ENCODE measurements at regions not wholly inside any gene's neighbourhood (a gene's known extent, or its start where the extent isn't known, plus 50 kb on each side); places are given as distances from the start of the nearest gene placed in this dataset.

DNA sequence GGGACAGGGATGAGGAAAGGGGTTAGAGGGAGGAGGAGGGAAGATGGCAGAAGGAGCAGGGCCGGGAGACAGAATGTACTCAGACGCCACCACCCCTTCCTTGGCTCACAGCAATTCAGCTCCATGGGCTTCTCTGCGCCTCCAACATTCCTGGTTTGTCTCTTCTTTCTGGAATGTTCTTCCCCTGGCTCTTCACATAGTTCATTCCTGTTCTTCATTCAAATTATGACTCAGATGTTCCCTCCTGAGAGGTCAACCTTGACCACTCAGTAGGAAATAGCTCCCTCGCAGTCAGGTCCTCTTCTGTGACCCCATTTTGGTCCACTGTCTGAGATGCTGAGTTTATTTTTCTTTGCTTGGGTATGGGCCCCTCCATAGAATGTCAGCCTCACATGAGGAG, 203.2 kb downstream of the C1orf94 start:
- no peak overlapping the region for H3K4me3 ChIP-seq
- TF ChIP-seq, protein P1, sequence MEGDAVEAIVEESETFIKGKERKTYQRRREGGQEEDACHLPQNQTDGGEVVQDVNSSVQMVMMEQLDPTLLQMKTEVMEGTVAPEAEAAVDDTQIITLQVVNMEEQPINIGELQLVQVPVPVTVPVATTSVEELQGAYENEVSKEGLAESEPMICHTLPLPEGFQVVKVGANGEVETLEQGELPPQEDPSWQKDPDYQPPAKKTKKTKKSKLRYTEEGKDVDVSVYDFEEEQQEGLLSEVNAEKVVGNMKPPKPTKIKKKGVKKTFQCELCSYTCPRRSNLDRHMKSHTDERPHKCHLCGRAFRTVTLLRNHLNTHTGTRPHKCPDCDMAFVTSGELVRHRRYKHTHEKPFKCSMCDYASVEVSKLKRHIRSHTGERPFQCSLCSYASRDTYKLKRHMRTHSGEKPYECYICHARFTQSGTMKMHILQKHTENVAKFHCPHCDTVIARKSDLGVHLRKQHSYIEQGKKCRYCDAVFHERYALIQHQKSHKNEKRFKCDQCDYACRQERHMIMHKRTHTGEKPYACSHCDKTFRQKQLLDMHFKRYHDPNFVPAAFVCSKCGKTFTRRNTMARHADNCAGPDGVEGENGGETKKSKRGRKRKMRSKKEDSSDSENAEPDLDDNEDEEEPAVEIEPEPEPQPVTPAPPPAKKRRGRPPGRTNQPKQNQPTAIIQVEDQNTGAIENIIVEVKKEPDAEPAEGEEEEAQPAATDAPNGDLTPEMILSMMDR (IDR thresholded peaks at IDR 0.05; ENCODE audit: borderline replicate concordance) = no peak
- H3K36me3 ChIP-seq = no peaks in the 10 kb centered on the region
- H3K27me3 ChIP-seq (ENCODE audit: low read depth) = peaks cover 91% of the 10 kb centered on the region
- DNase-seq = no peak
- H3K9me3 ChIP-seq (replicated peaks) = no peaks in the 10 kb centered on the region
- H3K27ac ChIP-seq (replicated peaks) = no peak overlapping the region
- intact Hi-C loops (cut with micrococcal nuclease) = no loop called here
- no peaks in the 10 kb centered on the region for H3K4me1 ChIP-seq

DNA sequence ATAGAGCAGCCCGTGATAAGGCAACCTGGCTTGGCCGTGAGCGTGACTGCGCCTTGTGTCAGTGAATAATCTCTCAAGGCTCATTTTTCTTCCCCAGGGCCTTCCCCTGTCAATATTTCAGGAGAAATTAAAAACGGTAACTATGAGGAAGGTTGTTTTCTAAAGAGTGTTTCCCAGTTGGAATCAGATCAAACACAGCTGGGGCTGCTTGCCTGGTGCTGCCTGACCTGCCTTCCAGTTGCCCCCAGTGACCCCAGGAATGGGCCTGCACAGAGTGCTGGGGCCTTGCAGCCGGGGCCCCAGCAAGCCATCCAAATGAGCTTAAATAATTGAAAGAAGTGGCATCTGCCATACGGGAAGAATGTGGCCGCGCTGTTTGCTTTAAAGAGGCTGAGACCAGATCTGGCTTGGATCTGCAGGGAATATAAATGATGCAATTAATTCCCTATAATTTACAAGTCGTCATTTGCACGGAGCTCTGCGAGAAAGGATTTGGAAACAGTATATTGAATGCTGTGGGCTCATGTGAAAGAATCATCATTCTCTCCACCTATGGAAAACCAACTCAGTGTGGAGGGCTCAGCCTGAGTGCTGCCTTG, 203.9 kb downstream of the C1orf94 start:
- intact Hi-C loops (cut with micrococcal nuclease) = no loop called here
- H3K36me3 ChIP-seq = no peaks in the 10 kb centered on the region
- no peaks in the 10 kb centered on the region for H3K9me3 ChIP-seq (replicated peaks)
- H3K4me1 ChIP-seq = no peaks in the 10 kb centered on the region
- DNase-seq = no peak
- H3K4me3 ChIP-seq = no peak overlapping the region
- H3K27me3 ChIP-seq (ENCODE audit: low read depth) = peaks cover 83% of the 10 kb centered on the region
- no peak overlapping the region for H3K27ac ChIP-seq (replicated peaks)
- TF ChIP-seq, protein P1 (IDR thresholded peaks at IDR 0.05; ENCODE audit: borderline replicate concordance) = no peak

DNA sequence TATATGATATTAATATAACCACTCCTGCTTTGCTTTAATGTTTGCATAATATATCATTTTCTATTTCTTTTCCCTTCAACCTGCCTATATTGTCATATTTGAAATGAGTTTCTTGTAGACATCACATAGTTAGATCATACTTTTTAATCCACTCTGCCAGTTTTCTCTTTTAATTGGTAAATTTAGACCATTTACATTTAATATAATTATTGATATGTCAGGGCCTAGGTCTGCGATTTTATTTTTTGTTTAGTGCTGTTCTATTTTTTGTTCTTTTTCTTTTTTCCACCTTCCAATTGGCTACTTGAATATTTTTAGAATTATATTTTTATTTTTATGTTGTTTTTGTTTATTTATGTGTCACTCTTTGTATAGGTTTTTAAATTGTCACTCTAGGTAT, 213.3 kb downstream of the C1orf94 start:
- no peak for DNase-seq
- intact Hi-C loops (cut with micrococcal nuclease) = no loop called here
- TF ChIP-seq, protein P1 (IDR thresholded peaks at IDR 0.05; ENCODE audit: borderline replicate concordance) = no peak
- Histone ChIP-seq H3K27ac (replicated peaks) (no peak overlapping the region), H3K4me1 (no peaks in the 10 kb centered on the region), H3K27me3 (ENCODE audit: low read depth) (peaks cover 20% of the 10 kb centered on the region), H3K4me3 (no peak overlapping the region), H3K36me3 (no peaks in the 10 kb centered on the region), H3K9me3 (replicated peaks) (peaks cover 31% of the 10 kb centered on the region)

DNA sequence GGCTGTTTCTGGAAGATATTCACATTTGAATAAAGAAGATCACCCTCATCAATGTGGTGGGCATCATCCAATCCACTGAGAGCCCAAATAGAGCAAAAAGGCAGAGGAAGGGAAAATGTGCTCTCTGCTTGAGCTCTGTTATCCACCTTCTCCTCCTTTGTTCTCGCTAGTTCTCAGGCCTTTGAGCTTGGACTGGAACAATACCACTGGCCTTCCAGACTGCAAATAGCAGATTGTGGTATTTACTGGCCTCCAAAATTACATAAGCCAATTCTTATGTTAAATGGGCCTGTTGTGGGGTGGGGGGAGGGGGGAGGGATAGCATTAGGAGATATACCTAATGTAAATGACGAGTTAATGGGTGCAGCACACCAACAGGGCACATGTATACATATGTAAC, 219.3 kb downstream of the C1orf94 start:
- H3K27ac ChIP-seq (replicated peaks) = no peak overlapping the region
- peaks cover 21% of the 10 kb centered on the region for H3K9me3 ChIP-seq (replicated peaks)
- TF ChIP-seq, protein P1 (IDR thresholded peaks at IDR 0.05; ENCODE audit: borderline replicate concordance) = no peak
- no peaks in the 10 kb centered on the region for H3K4me1 ChIP-seq
- intact Hi-C loops (cut with micrococcal nuclease) = no loop called here
- no peak overlapping the region for H3K4me3 ChIP-seq
- H3K36me3 ChIP-seq = no peaks in the 10 kb centered on the region
- H3K27me3 ChIP-seq (ENCODE audit: low read depth) = peaks cover 34% of the 10 kb centered on the region
- DNase-seq = no peak

DNA sequence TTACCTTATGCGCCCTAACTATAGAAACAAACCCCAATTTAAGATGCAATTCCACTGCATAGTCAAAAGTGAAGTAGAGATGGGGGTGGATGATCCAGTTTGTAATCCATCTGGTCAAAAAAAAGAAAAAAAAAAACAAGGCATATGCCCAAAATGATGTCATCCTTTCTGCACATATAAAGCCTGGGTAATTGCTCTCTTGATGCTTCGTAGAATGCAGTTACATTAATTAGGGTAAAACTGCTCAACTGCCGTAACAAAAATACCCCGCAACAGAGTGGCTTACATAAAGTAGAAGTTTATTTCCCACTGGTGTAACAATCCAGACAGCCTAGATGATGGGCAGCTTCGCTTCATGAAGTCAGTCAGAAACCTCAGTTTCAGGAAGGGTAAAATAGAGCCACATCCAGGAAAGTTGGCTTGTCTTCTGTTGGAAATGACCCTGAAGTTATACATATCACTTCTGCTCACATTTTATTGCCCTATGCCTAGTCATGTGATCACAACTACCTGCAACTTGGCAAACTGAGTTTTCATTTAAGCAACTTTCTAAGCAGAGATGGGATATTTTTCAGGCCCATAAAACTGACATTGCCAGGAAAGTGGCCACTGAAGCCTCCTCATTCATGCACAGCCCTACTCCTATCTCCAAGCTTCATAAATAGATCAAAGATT, 221.7 kb downstream of the C1orf94 start:
- Histone ChIP-seq H3K27me3 (ENCODE audit: low read depth) (peaks cover 22% of the 10 kb centered on the region), H3K4me3 (no peak overlapping the region), H3K9me3 (replicated peaks) (peaks cover 24% of the 10 kb centered on the region), H3K27ac (replicated peaks) (no peak overlapping the region), H3K36me3 (no peaks in the 10 kb centered on the region), H3K4me1 (no peaks in the 10 kb centered on the region)
- no peak for DNase-seq
- intact Hi-C loops (cut with micrococcal nuclease) = no loop called here
- TF ChIP-seq, protein P1 (IDR thresholded peaks at IDR 0.05; ENCODE audit: borderline replicate concordance) = no peak

All from left ventricle myocardium inferior (tissue), 1 donor.